GM23338 (cell line): ENCODE measurements at regions not wholly inside any gene's neighbourhood (a gene's known extent, or its start where the extent isn't known, plus 50 kb on each side); places are given as distances from the start of the nearest gene placed in this dataset.

Source experiments
- ATAC-seq: fragments of 200-7000 bp; cut with Tn5 transposase; 3 replicates; pipeline ENCODE4 v1.9.1; 2020
- DNase-seq: peaks from one replicate; pipeline ENCODE4 v3.0.0-alpha.2; 2015; ENCODE audit warnings: low spot score
- H2AFZ ChIP-seq: fragments of 200-600 bp; sonication (generic); 2 replicates; pipeline ENCODE4 v1.8.0; 2016; ENCODE audit warnings: antibody characterized with exemption, mild to moderate bottlenecking, moderate library complexity
- H3F3A ChIP-seq: fragments of 200-600 bp; sonication (generic); replicated peaks from 2 replicates; pipeline ENCODE4 v1.8.0; 2017; ENCODE audit warnings: antibody characterized with exemption, mixed run types, low read depth
- H3K27ac ChIP-seq: fragments of 200-600 bp; sonication (generic); 2 replicates; pipeline ENCODE4 v1.6.1; 2016; ENCODE audit warnings: low read depth
- H3K27me3 ChIP-seq: fragments of 200-600 bp; sonication (generic); 2 replicates; pipeline ENCODE4 v1.8.0; 2016; ENCODE audit warnings: mild to moderate bottlenecking, mixed run types, moderate library complexity; ENCODE audit not compliant: insufficient read depth
- H3K36me3 ChIP-seq: fragments of 200-600 bp; sonication (generic); 2 replicates; pipeline ENCODE4 v1.8.0; 2016; ENCODE audit warnings: mild to moderate bottlenecking; ENCODE audit not compliant: insufficient read depth
- H3K4me1 ChIP-seq: fragments of 200-600 bp; sonication (generic); 2 replicates; pipeline ENCODE4 v1.8.0; 2016; ENCODE audit warnings: mild to moderate bottlenecking, moderate library complexity; ENCODE audit not compliant: insufficient read depth
- H3K4me2 ChIP-seq: fragments of 200-600 bp; sonication (generic); 2 replicates; pipeline ENCODE4 v1.7.1; 2017; ENCODE audit warnings: mixed run types
- H3K4me3 ChIP-seq: fragments of 200-600 bp; sonication (generic); 2 replicates; pipeline ENCODE4 v1.6.1; 2016; ENCODE audit warnings: mixed run types
- H3K79me2 ChIP-seq: fragments of 200-600 bp; sonication (generic); replicated peaks from 2 replicates; pipeline ENCODE4 v1.8.0; 2017; ENCODE audit warnings: mild to moderate bottlenecking; ENCODE audit not compliant: insufficient read depth
- H3K9me2 ChIP-seq: fragments of 200-600 bp; sonication (generic); 2 replicates; pipeline ENCODE4 v1.8.0; 2017; ENCODE audit not compliant: insufficient read depth
- H4K20me1 ChIP-seq: fragments of 200-600 bp; sonication (generic); replicated peaks from 2 replicates; pipeline ENCODE4 v1.8.0; 2017; ENCODE audit warnings: mild to moderate bottlenecking; ENCODE audit not compliant: insufficient read depth
- H3K27ac Mint-ChIP-seq: 2 replicates; pipeline ENCODE4 v1.8.0; 2020; ENCODE audit warnings: inconsistent platforms, mild to moderate bottlenecking, moderate library complexity, mixed read lengths
- H3K27me3 Mint-ChIP-seq: 3 replicates; pipeline ENCODE4 v1.8.0; 2022; ENCODE audit warnings: low read depth, mild to moderate bottlenecking, moderate library complexity, mixed read lengths, inconsistent platforms; ENCODE audit not compliant: insufficient read depth, poor library complexity
- H3K36me3 Mint-ChIP-seq: 3 replicates; pipeline ENCODE4 v1.8.0; 2021; ENCODE audit warnings: low read depth, mild to moderate bottlenecking, inconsistent platforms, moderate library complexity, mixed read lengths
- H3K4me1 Mint-ChIP-seq: 3 replicates; pipeline ENCODE4 v1.8.0; 2020; ENCODE audit warnings: mild to moderate bottlenecking, inconsistent platforms, mixed read lengths
- H3K4me3 Mint-ChIP-seq: 3 replicates; pipeline ENCODE4 v1.8.0; 2021; ENCODE audit warnings: moderate library complexity, mild to moderate bottlenecking, inconsistent platforms, mixed read lengths
- H3K9me3 Mint-ChIP-seq: 3 replicates; pipeline ENCODE4 v1.8.0; 2020; ENCODE audit warnings: moderate library complexity, mild to moderate bottlenecking, inconsistent platforms, mixed read lengths
- CTCF ChIP-seq, 2 experiments: fragments of 200-600 bp in 1 of 2; sonication (generic) in 1 of 2; conservative IDR thresholded peaks; 2 replicates each; pipeline versions ENCODE4 v1.5.1 to v1.6.1; 2016 to 2017; ENCODE audit warnings: antibody characterized with exemption in 2 of 2, low read depth in 2 of 2, mild to moderate bottlenecking in 2 of 2, moderate library complexity in 1 of 2
- EZH2phosphoT487 ChIP-seq: fragments of 200-600 bp; sonication (generic); IDR thresholded peaks from one replicate; pipeline ENCODE4 v1.8.1; 2018; ENCODE audit warnings: antibody characterized with exemption; ENCODE audit not compliant: unreplicated experiment
- NANOG ChIP-seq: IDR thresholded peaks from 2 replicates; pipeline ENCODE4 v1.6.1; 2016; ENCODE audit warnings: antibody characterized with exemption, borderline replicate concordance
- REST ChIP-seq: IDR thresholded peaks from one replicate; pipeline ENCODE4 v1.6.1; 2018; ENCODE audit warnings: antibody characterized with exemption; ENCODE audit not compliant: unreplicated experiment
- STAT1 ChIP-seq: IDR thresholded peaks from one replicate; pipeline ENCODE4 v1.6.1; 2016; ENCODE audit warnings: antibody characterized with exemption; ENCODE audit not compliant: unreplicated experiment
- ZNF114 ChIP-seq: fragments of 250-450 bp; sonication (Bioruptor Pico); IDR thresholded peaks from 2 replicates; pipeline ENCODE4 v1.5.0; 2020; ENCODE audit warnings: mild to moderate bottlenecking, moderate library complexity
- ZNF331 ChIP-seq: fragments of 250-450 bp; sonication (Bioruptor Pico); IDR thresholded peaks from 2 replicates; pipeline ENCODE4 v1.5.0; 2020; ENCODE audit warnings: low read depth, mild to moderate bottlenecking, moderate library complexity
- TF ChIP-seq, protein P1 (sequence below): fragments of 250-450 bp; sonication (Bioruptor Pico); IDR thresholded peaks from 2 replicates; pipeline ENCODE4 v1.5.0; 2020; ENCODE audit warnings: mild to moderate bottlenecking, moderate library complexity

DNA sequence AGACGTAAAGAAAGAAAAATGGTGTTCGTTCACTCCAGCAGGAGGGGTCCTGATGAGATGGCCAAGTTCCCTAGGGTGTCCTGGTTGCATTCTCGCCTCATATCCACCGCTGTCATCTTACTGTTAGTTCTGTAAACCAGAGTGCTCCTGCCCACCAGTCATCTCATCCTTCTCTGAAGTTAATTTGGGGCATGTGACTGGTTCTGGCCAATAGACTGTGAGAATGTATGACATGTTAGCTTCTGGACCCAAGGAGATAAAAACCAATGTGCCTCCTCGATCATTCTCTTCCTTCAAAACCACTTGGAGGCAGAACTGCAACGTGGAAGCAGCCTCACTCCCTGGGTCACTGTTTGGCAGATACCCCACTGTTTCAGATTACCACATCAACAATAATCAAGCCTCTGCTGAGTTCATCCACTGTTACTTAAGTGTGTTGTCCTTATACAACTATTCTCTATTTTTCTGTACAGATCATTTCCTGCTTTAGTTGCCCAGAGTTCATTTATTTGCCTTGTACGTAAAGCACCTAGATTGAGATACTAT is 759.1 kb downstream of the TSN start:
- peak overlapping the region; percentile 65 for H3K4me2 ChIP-seq
- H3K4me1 Mint-ChIP-seq: peaks cover 51% of the 10 kb centered on the region
- peaks cover 22% of the 10 kb centered on the region for H3K36me3 Mint-ChIP-seq
- TF ChIP-seq ZNF331 (CRISPR knock-in tag) (no peak), CTCF (conservative IDR thresholded peaks at IDR 0.05; ENCODE audit: low read depth in 2 of 2) (peak in 1 of 2 experiments; percentile 55; a peak in 2 of 4 replicates)
- no peak overlapping the region for H3K4me3 Mint-ChIP-seq
- H3F3A ChIP-seq: no peaks in the 10 kb centered on the region
- H3K27ac ChIP-seq: no peak overlapping the region
- H3K27me3 ChIP-seq: no peaks in the 10 kb centered on the region
- no peaks in the 10 kb centered on the region for H3K36me3 ChIP-seq
- DNase-seq (no peak), ATAC-seq (no peak)
- H4K20me1 ChIP-seq: no peaks in the 10 kb centered on the region
- H3K27me3 Mint-ChIP-seq: peaks cover 4% of the 10 kb centered on the region
- no peak overlapping the region for H3K4me3 ChIP-seq
- no peaks in the 10 kb centered on the region for H3K79me2 ChIP-seq
- H3K9me2 ChIP-seq: no peaks in the 10 kb centered on the region
- H3K9me3 Mint-ChIP-seq: peaks cover 15% of the 10 kb centered on the region
- H2AFZ ChIP-seq: no peak overlapping the region
- no peak overlapping the region for H3K27ac Mint-ChIP-seq
- peaks cover 43% of the 10 kb centered on the region for H3K4me1 ChIP-seq

- H3K27ac Mint-ChIP-seq: peak overlapping the region; percentile 93
- peak overlapping the region; percentile 65 for H3K4me2 ChIP-seq
- peaks cover 45% of the 10 kb centered on the region for H3K4me1 ChIP-seq
- H3K27me3 Mint-ChIP-seq: peaks cover 4% of the 10 kb centered on the region
- no peaks in the 10 kb centered on the region for H3K36me3 ChIP-seq
- H3K9me2 ChIP-seq: no peaks in the 10 kb centered on the region
- H3K4me3 ChIP-seq: peak overlapping the region; percentile 33
- no peak overlapping the region for H2AFZ ChIP-seq
- peaks cover 29% of the 10 kb centered on the region for H3K36me3 Mint-ChIP-seq
- peak overlapping the region; percentile 73 for H3K27ac ChIP-seq
- peaks cover 20% of the 10 kb centered on the region for H3K9me3 Mint-ChIP-seq
- peaks cover 53% of the 10 kb centered on the region for H3K4me1 Mint-ChIP-seq
- ATAC-seq: peak; percentile 24
- H4K20me1 ChIP-seq: no peaks in the 10 kb centered on the region
- no peaks in the 10 kb centered on the region for H3K27me3 ChIP-seq
- no peaks in the 10 kb centered on the region for H3K79me2 ChIP-seq
- no peaks in the 10 kb centered on the region for H3F3A ChIP-seq
- H3K4me3 Mint-ChIP-seq: peak overlapping the region; percentile 39; the same call in 2 of the 3 replicates
- peak; percentile 41 for DNase-seq
- TF ChIP-seq STAT1 (no peak), EZH2phosphoT487 (no peak), ZNF114 (CRISPR knock-in tag) (no peak), NANOG (no peak), REST (no peak)
- TF ChIP-seq, protein P1, sequence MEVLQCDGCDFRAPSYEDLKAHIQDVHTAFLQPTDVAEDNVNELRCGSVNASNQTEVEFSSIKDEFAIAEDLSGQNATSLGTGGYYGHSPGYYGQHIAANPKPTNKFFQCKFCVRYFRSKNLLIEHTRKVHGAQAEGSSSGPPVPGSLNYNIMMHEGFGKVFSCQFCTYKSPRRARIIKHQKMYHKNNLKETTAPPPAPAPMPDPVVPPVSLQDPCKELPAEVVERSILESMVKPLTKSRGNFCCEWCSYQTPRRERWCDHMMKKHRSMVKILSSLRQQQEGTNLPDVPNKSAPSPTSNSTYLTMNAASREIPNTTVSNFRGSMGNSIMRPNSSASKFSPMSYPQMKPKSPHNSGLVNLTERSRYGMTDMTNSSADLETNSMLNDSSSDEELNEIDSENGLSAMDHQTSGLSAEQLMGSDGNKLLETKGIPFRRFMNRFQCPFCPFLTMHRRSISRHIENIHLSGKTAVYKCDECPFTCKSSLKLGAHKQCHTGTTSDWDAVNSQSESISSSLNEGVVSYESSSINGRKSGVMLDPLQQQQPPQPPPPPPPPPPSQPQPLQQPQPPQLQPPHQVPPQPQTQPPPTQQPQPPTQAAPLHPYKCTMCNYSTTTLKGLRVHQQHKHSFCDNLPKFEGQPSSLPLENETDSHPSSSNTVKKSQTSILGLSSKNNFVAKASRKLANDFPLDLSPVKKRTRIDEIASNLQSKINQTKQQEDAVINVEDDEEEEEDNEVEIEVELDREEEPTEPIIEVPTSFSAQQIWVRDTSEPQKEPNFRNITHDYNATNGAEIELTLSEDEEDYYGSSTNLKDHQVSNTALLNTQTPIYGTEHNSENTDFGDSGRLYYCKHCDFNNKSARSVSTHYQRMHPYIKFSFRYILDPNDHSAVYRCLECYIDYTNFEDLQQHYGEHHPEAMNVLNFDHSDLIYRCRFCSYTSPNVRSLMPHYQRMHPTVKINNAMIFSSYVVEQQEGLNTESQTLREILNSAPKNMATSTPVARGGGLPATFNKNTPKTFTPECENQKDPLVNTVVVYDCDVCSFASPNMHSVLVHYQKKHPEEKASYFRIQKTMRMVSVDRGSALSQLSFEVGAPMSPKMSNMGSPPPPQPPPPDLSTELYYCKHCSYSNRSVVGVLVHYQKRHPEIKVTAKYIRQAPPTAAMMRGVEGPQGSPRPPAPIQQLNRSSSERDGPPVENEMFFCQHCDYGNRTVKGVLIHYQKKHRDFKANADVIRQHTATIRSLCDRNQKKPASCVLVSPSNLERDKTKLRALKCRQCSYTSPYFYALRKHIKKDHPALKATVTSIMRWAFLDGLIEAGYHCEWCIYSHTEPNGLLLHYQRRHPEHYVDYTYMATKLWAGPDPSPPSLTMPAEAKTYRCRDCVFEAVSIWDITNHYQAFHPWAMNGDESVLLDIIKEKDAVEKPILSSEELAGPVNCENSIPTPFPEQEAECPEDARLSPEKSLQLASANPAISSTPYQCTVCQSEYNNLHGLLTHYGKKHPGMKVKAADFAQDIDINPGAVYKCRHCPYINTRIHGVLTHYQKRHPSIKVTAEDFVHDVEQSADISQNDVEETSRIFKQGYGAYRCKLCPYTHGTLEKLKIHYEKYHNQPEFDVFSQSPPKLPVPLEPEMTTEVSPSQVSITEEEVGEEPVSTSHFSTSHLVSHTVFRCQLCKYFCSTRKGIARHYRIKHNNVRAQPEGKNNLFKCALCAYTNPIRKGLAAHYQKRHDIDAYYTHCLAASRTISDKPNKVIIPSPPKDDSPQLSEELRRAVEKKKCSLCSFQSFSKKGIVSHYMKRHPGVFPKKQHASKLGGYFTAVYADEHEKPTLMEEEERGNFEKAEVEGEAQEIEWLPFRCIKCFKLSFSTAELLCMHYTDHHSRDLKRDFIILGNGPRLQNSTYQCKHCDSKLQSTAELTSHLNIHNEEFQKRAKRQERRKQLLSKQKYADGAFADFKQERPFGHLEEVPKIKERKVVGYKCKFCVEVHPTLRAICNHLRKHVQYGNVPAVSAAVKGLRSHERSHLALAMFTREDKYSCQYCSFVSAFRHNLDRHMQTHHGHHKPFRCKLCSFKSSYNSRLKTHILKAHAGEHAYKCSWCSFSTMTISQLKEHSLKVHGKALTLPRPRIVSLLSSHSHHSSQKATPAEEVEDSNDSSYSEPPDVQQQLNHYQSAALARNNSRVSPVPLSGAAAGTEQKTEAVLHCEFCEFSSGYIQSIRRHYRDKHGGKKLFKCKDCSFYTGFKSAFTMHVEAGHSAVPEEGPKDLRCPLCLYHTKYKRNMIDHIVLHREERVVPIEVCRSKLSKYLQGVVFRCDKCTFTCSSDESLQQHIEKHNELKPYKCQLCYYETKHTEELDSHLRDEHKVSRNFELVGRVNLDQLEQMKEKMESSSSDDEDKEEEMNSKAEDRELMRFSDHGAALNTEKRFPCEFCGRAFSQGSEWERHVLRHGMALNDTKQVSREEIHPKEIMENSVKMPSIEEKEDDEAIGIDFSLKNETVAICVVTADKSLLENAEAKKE: no peak
These were observed 760.4 kb downstream of the TSN start for GRCh38 chr2:122515731-122516290.
